ENCODE measurements at regions not wholly inside any gene's neighbourhood (a gene's known extent, or its start where the extent isn't known, plus 50 kb on each side); places are given as distances from the start of the nearest gene placed in this dataset.

DNA sequence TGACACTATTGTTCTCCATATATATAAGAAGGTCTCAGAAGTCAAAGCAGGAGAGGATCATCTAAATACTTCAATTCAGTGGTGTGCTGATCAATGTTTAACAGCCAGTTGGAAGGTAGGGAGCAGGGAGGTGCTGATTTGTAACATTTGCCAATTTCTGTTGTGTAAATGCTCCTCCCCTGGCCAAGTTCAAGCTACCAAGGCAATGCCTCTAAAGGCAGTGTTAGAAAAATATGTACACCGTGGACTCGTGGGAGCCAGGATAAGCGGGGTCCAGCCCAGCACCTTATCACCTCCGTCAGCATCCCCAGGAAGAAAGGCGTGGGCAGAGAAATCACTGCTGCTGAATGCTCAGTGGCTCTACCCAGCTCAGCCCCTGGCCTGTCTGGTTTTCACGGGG, 75.3 kb upstream of the COX10 start:
- 78% methylated on average over 6 of the region's 6 CpGs for WGBS
- H3K4me1 ChIP-seq (ENCODE audit: insufficient read depth): no peaks in the 10 kb centered on the region
- no peaks in the 10 kb centered on the region for H3K36me3 ChIP-seq (ENCODE audit: insufficient read depth)
- DNase-seq (ENCODE audit: extremely low spot score): no peak
- H3K27ac ChIP-seq (ENCODE audit: low read depth): no peak overlapping the region
- no peak overlapping the region for H3K4me3 ChIP-seq (ENCODE audit: low read depth, low read length)

DNA sequence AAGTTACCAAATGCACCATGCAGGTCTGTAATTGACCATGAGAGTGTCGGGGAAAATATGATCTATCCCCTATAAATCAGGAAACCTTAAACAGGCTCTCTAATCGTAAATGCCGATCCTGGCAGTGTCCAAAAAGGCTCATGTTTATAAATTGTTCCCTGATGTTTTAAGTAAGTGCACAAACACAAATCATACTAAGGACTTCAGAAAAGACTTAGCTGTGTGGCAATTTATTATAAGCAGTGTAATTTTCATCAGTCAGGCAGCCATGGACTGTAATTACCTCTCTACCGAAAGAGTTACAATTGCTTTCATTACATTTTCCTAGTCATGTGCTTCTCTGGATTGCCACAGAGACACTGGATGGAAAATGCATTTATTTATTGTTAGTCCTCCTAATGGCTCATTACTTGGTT, 73.4 kb upstream of the COX10 start:
- WGBS: 16% methylated on average over 4 of the region's 4 CpGs
- Histone ChIP-seq H3K27ac (ENCODE audit: low read depth) (no peak overlapping the region), H3K4me3 (ENCODE audit: low read depth, low read length) (no peak overlapping the region), H3K36me3 (ENCODE audit: insufficient read depth) (no peaks in the 10 kb centered on the region), H3K4me1 (ENCODE audit: insufficient read depth) (no peaks in the 10 kb centered on the region)
- DNase-seq (ENCODE audit: extremely low spot score): no peak

DNA sequence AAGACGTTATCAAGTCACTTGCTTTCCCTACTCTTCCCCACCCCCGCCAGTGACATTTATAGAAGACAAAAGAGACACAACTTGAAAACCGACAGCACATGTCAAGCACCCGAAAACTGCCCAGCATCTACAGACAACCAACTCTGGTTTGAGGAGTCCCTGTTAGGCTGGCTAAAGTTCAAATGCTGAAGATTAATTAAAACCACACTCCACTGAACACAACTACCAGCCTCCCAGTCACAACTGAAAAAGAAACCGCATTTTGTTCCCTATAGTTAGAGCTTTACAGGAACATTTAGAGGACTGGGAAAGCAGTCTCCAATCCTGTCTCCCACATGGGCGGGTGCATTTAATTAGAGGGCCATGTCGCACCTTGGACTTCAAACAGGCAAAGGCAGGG, 73.0 kb upstream of the COX10 start:
- no peak for DNase-seq (ENCODE audit: extremely low spot score)
- 60% methylated on average over 7 of the region's 7 CpGs for WGBS
- no peaks in the 10 kb centered on the region for H3K36me3 ChIP-seq (ENCODE audit: insufficient read depth)
- no peak overlapping the region for H3K27ac ChIP-seq (ENCODE audit: low read depth)
- H3K4me1 ChIP-seq (ENCODE audit: insufficient read depth): no peaks in the 10 kb centered on the region
- H3K4me3 ChIP-seq (ENCODE audit: low read depth, low read length): no peak overlapping the region

DNA sequence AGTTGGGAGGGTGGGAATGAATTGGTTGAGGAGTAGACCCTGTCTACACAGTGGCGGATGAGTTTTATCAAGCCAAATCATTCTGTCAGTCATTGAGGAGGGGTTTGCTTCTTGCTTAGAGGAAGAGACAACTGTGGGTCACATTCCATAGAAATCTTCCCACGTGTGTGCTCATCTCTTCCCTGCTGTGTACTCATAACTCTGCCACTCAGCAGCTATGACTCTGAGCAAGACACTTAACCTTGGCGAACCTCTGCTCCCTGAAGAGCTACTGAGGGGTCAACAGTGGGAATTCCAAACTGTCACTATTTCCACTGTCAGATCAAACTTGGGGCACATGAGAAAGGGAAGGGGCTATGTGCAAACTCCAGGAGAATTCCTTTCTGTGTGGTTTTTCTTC, 72.6 kb upstream of the COX10 start:
- Histone ChIP-seq H3K4me3 (ENCODE audit: low read depth, low read length) (no peak overlapping the region), H3K36me3 (ENCODE audit: insufficient read depth) (no peaks in the 10 kb centered on the region), H3K4me1 (ENCODE audit: insufficient read depth) (no peaks in the 10 kb centered on the region), H3K27ac (ENCODE audit: low read depth) (no peak overlapping the region)
- WGBS: 72% methylated on average over 3 of the region's 3 CpGs
- no peak for DNase-seq (ENCODE audit: extremely low spot score)

GRCh38 chr17:14004927-14005620, 64.2 kb upstream of the COX10 start:
- Histone ChIP-seq H3K36me3 (ENCODE audit: insufficient read depth) (no peaks in the 10 kb centered on the region), H3K27ac (ENCODE audit: low read depth) (no peak overlapping the region), H3K4me1 (ENCODE audit: insufficient read depth) (no peaks in the 10 kb centered on the region), H3K4me3 (ENCODE audit: low read depth, low read length) (no peak overlapping the region)
- DNase-seq (ENCODE audit: extremely low spot score): no peak
- 87% methylated on average over 2 of the region's 2 CpGs for WGBS

DNA sequence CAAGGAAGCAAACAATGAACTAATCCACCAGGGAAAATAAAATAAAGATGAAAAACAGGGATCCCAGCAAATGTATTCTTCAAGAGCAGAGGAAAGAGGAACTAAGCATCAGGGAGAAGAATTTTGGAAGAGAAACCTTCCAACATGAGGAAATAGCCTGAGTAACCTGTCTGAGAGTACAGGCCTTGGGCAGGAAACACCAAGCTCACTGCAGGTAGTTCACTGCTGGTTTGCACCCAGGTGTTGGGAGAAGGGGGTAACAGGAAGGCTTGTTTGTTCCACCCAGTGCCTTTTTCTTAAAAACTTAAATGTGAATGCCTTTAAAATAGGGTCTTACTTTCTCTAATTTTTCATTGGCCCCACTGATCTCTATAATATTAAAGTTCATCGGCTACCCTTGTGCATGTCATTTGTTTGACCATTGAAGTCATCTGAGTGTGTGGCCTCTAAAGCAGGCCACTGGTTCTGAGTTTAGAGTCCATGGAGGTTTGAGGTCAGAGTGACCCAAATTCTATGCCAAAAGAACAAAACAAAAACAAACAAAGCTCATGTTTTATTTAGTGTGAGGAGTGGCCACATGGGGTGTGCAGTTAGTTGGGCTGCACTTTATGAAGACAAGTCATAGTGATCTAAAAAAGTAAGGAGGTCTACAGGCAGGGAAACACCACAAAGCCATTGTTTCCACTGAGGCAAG, 62.9 kb upstream of the COX10 start:
- WGBS: 100% methylated on average over 1 of the region's 1 CpG
- no peaks in the 10 kb centered on the region for H3K36me3 ChIP-seq (ENCODE audit: insufficient read depth)
- H3K27ac ChIP-seq (ENCODE audit: low read depth): no peak overlapping the region
- no peak overlapping the region for H3K4me3 ChIP-seq (ENCODE audit: low read depth, low read length)
- no peak for DNase-seq (ENCODE audit: extremely low spot score)
- H3K4me1 ChIP-seq (ENCODE audit: insufficient read depth): no peaks in the 10 kb centered on the region

DNA sequence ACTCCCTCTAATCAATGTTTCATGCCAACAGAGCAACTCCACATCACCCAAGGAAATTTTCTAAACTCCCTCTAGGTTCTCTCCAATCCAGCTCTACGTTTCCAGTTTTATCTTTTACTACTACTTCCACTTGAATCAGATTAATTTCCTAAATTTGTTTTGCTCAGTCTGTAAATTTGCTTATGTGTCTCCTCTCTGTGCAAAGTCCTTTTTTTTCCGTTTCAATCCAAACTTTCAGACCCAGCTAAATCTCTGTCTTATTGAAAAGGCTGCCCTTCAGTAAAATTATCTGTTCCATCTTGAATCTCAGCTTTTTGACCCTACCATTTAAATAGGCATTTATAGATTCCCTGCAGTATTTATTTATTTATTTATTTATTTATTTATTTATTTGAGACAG, 61.4 kb upstream of the COX10 start:
- no peak overlapping the region for H3K27ac ChIP-seq (ENCODE audit: low read depth)
- no peak for DNase-seq (ENCODE audit: extremely low spot score)
- H3K36me3 ChIP-seq (ENCODE audit: insufficient read depth): no peaks in the 10 kb centered on the region
- no peak overlapping the region for H3K4me3 ChIP-seq (ENCODE audit: low read depth, low read length)
- no peaks in the 10 kb centered on the region for H3K4me1 ChIP-seq (ENCODE audit: insufficient read depth)
- 89% methylated on average over 2 of the region's 2 CpGs for WGBS

DNA sequence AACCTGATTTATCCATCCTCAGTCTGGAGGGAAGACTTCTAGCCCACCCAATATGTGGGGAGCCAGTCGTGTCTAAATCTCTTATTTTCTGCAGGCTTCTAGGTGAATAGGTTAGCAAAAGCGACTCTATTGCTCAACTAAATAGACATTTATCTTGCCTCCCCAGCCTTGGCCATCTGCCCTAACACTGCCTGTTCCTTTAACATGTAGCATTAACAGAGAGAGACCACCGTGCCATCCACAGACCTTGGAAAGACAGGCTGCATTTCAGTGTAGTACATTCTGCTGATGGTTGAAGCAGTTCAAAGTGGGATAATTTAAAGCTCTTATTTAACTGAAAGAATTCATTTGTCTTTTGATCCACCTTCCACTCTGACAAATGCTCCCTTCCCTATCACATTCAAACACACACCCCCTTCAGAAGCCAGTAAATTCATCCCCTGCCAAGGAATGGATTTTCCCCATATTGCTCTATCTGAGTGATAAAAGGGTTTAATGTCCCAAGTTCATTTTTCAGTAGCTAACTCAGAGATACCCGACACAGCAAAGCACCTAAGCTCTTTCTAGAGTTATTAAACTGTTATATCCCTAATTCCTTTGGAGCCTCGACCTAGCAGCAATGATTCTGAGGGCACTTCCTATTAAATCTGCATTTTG, 58.1 kb upstream of the COX10 start:
- H3K27ac ChIP-seq (ENCODE audit: low read depth): no peak overlapping the region
- H3K4me3 ChIP-seq (ENCODE audit: low read depth, low read length): no peak overlapping the region
- WGBS: 53% methylated on average over 5 of the region's 5 CpGs
- no peaks in the 10 kb centered on the region for H3K36me3 ChIP-seq (ENCODE audit: insufficient read depth)
- no peak for DNase-seq (ENCODE audit: extremely low spot score)
- no peaks in the 10 kb centered on the region for H3K4me1 ChIP-seq (ENCODE audit: insufficient read depth)

DNA sequence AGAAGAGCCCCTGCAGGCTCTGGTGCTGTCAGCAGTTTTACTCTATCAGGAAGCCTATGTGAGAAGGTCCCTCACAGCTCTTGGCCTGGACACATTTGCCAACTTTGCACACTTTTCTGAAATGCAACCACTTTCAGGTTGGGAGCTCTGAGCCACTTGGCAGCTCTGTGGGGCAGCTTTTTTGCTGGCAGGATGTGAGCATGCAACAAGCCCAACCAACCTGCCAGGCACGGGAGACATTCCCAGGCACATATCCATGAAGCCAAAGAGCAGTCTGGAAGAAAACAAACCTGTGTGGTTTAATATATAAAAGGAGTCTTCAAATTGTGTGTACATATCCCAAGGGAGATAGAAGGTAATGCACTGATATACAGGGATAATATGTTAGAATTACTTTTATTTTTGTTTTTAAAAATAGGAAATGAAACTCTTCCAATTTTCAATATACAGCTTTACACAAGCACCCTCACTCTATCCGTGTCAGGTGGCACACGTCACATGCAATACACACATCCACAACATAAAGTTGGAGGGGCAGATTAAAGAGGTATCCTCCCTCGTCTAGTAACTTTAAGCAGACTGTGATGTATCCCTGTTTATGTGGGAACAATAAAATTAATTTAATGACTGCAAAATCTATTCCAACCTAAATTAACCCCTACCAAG, 57.4 kb upstream of the COX10 start:
- Histone ChIP-seq H3K27ac (ENCODE audit: low read depth) (no peak overlapping the region), H3K4me3 (ENCODE audit: low read depth, low read length) (no peak overlapping the region), H3K4me1 (ENCODE audit: insufficient read depth) (no peaks in the 10 kb centered on the region), H3K36me3 (ENCODE audit: insufficient read depth) (no peaks in the 10 kb centered on the region)
- DNase-seq (ENCODE audit: extremely low spot score): no peak
- 49% methylated on average over 4 of the region's 4 CpGs for WGBS

DNA sequence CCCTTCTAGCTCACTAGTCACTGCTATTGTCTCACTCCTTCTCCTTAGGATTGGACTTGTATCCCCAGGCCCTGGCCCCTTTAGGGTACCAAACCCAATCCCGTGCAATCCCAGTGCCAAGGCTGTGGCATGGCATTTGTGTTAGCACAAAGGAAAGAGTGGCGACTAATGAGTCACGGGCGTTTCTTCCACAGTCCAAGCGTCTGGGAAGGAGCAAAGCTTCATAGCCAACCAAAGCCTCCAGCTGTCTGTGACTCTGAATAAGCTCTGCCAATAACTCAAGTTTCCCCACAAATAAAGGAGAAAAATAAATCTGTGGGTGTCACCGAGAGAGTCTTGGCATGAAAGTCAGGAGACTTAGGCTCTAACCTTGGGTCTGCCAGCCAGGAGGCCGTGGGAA, 54.6 kb upstream of the COX10 start:
- Histone ChIP-seq H3K4me3 (ENCODE audit: low read depth, low read length) (no peak overlapping the region), H3K36me3 (ENCODE audit: insufficient read depth) (no peaks in the 10 kb centered on the region), H3K4me1 (ENCODE audit: insufficient read depth) (no peaks in the 10 kb centered on the region), H3K27ac (ENCODE audit: low read depth) (no peak overlapping the region)
- no peak for DNase-seq (ENCODE audit: extremely low spot score)
- WGBS: 76% methylated on average over 7 of the region's 7 CpGs

DNA sequence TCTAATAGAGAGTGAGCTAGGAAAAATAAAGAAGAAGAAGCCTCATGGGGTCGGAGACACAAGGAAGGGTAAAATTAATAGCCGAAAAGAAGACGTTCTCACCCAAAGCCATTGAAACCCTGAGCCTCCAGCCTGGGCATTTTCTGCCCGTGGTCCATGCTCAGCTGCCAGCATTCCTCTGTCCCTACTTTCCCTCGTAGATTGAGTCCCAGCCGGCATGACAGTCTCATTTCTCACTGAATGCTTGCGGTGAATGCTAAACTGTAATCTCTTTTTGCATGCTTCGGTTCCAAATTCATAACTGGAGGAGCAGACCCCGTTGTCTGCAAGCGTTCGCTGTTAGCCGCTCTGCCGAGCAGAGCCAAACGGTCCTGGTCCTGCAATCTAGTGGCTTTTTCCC, 54.0 kb upstream of the COX10 start:
- Histone ChIP-seq H3K4me3 (ENCODE audit: low read depth, low read length) (no peak overlapping the region), H3K36me3 (ENCODE audit: insufficient read depth) (no peaks in the 10 kb centered on the region), H3K27ac (ENCODE audit: low read depth) (no peak overlapping the region), H3K4me1 (ENCODE audit: insufficient read depth) (no peaks in the 10 kb centered on the region)
- WGBS: 75% methylated on average over 14 of the region's 14 CpGs
- no peak for DNase-seq (ENCODE audit: extremely low spot score)

DNA sequence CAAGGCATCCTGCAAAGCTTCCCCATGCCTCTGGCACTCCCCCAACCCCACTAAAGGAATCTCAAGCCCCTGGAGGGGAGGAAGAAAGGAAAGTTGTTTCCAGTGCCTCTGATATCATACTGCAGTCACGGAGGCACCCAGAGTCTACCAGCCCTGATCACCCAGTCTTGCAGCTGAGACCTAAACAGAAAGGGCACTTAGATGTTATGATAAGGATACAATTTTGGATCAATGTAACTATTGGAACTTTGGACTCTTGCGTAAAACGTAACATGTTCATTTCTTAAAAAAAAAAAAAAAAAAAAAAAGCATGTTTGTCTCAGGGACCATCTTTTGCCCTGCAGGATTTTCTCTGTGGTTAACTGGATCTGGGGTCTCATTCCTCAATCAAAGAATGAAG, 52.4 kb upstream of the COX10 start:
- no peaks in the 10 kb centered on the region for H3K36me3 ChIP-seq (ENCODE audit: insufficient read depth)
- 85% methylated on average over 3 of the region's 3 CpGs for WGBS
- H3K4me3 ChIP-seq (ENCODE audit: low read depth, low read length): no peak overlapping the region
- H3K27ac ChIP-seq (ENCODE audit: low read depth): no peak overlapping the region
- no peaks in the 10 kb centered on the region for H3K4me1 ChIP-seq (ENCODE audit: insufficient read depth)
- DNase-seq (ENCODE audit: extremely low spot score): no peak

DNA sequence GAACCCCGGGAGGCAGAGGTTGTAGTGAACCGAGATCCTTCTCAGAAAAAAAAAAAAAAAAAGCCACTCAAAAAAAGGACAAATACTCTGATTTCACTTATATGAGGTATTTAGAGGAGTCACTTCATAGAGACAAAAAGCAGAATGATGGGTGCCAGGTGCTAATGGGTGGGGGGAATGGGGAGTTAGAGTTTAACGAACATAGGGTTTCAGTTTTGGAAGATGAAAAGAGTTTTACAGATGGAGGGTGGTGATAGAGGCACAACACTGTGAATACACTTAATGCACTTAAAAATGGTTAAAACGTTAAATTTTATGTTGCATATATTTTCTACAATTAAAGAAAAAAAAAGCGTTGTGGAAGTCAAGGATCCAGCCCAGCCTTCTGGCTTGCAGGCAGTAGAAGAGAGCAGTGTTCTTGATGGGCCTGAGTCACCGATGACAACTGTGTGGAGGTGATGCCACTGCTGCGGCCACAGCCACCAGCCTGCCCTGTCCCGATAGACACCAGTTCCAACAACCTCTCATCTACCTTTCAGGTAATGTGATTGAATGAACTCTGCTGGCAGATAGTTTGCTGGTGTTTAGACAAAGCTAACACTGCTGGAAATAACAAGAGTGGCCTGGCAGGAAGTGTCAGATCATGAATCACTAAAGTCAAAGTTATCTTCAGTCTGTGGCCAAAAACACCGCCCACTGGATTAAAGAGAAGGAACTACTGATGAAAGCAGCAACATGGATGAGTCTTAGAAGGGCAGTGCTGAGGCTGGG, 49.9 kb upstream of the COX10 start:
- 69% methylated on average over 9 of the region's 9 CpGs for WGBS
- DNase-seq (ENCODE audit: extremely low spot score): no peak
- Histone ChIP-seq H3K36me3 (ENCODE audit: insufficient read depth) (no peaks in the 10 kb centered on the region), H3K27ac (ENCODE audit: low read depth) (no peak overlapping the region), H3K4me1 (ENCODE audit: insufficient read depth) (no peaks in the 10 kb centered on the region), H3K4me3 (ENCODE audit: low read depth, low read length) (no peak overlapping the region)
